DOHH2 (cell line): ENCODE measurements at regions not wholly inside any gene's neighbourhood (a gene's known extent, or its start where the extent isn't known, plus 50 kb on each side); places are given as distances from the start of the nearest gene placed in this dataset.

Experiments used
- CTCF ChIP-seq: fragments of 200-600 bp; sonication (generic); IDR thresholded peaks from one replicate; pipeline ENCODE4 v1.5.1; 2014; ENCODE audit warnings: antibody characterized with exemption, mild to moderate bottlenecking, low read depth, low read length; ENCODE audit not compliant: poor library complexity, severe bottlenecking
- EZH2phosphoT487 ChIP-seq: fragments of 200-600 bp; sonication (generic); IDR thresholded peaks from 2 replicates; pipeline ENCODE4 v1.6.1; 2017; ENCODE audit warnings: borderline replicate concordance, mild to moderate bottlenecking, antibody characterized with exemption, low read length, moderate library complexity, mixed read lengths

GRCh38 chr14:40402957-40403356 lies 970.7 kb upstream of the FBXO33 start:
- TF ChIP-seq CTCF (no peak), EZH2phosphoT487 (no peak)
